ENCODE measurements at regions not wholly inside any gene's neighbourhood (a gene's known extent, or its start where the extent isn't known, plus 50 kb on each side); places are given as distances from the start of the nearest gene placed in this dataset.

DNA sequence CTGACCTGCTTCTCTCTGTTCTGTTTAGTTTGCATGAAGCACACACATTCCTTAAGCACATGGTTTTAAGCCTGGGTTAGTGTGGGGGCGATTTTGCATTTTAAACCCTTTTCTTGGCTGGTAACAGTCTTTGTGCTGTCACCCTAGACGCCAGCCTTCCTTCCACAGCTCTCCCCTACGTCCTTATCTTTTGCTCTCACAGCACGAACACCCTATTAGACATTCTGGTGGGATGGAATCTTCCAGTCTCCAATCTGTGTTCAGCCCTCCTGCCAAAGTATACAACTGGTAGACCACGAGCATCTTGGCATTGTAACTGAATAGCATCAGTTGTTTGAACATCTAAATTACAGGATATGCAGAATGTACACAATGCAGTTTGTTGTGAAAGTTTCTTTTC, 316.9 kb upstream of the IRX2 start:
- no peak for TF ChIP-seq POLR2AphosphoS5 (IDR thresholded peaks at IDR 0.05; ENCODE audit: low read depth, low read length)
- TF ChIP-seq, protein P1, sequence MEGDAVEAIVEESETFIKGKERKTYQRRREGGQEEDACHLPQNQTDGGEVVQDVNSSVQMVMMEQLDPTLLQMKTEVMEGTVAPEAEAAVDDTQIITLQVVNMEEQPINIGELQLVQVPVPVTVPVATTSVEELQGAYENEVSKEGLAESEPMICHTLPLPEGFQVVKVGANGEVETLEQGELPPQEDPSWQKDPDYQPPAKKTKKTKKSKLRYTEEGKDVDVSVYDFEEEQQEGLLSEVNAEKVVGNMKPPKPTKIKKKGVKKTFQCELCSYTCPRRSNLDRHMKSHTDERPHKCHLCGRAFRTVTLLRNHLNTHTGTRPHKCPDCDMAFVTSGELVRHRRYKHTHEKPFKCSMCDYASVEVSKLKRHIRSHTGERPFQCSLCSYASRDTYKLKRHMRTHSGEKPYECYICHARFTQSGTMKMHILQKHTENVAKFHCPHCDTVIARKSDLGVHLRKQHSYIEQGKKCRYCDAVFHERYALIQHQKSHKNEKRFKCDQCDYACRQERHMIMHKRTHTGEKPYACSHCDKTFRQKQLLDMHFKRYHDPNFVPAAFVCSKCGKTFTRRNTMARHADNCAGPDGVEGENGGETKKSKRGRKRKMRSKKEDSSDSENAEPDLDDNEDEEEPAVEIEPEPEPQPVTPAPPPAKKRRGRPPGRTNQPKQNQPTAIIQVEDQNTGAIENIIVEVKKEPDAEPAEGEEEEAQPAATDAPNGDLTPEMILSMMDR (IDR thresholded peaks at IDR 0.05), result no peak
- no peak for TF ChIP-seq FOXJ3 (CRISPR knock-in tag; IDR thresholded peaks at IDR 0.05)
- no peak for TF ChIP-seq RXRA (IDR thresholded peaks at IDR 0.05; ENCODE audit: borderline replicate concordance, low read depth)
- TF ChIP-seq, protein P2, sequence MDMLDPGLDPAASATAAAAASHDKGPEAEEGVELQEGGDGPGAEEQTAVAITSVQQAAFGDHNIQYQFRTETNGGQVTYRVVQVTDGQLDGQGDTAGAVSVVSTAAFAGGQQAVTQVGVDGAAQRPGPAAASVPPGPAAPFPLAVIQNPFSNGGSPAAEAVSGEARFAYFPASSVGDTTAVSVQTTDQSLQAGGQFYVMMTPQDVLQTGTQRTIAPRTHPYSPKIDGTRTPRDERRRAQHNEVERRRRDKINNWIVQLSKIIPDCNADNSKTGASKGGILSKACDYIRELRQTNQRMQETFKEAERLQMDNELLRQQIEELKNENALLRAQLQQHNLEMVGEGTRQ (IDR thresholded peaks at IDR 0.05; ENCODE audit: borderline replicate concordance, low read depth, low read length), result no peak
- TF ChIP-seq JUND (IDR thresholded peaks at IDR 0.05), result no peak
- TF ChIP-seq, protein P3, sequence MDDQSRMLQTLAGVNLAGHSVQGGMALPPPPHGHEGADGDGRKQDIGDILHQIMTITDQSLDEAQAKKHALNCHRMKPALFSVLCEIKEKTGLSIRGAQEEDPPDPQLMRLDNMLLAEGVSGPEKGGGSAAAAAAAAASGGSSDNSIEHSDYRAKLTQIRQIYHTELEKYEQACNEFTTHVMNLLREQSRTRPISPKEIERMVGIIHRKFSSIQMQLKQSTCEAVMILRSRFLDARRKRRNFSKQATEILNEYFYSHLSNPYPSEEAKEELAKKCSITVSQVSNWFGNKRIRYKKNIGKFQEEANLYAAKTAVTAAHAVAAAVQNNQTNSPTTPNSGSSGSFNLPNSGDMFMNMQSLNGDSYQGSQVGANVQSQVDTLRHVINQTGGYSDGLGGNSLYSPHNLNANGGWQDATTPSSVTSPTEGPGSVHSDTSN (IDR thresholded peaks at IDR 0.05), result no peak
